Astrocyte of the cerebellum (primary cell): ENCODE measurements at regions not wholly inside any gene's neighbourhood (a gene's known extent, or its start where the extent isn't known, plus 50 kb on each side); places are given as distances from the start of the nearest gene placed in this dataset.

Experiments
- DNase-seq: peaks from one replicate; pipeline ENCODE4 v3.0.0-alpha.2; 2011; ENCODE audit warnings: low read depth
- H3K4me3 ChIP-seq: 2 replicates; pipeline ENCODE4 v1.5.1; 2011; ENCODE audit warnings: mild to moderate bottlenecking, low read depth, low read length, moderate library complexity
- CTCF ChIP-seq: IDR thresholded peaks from 2 replicates; pipeline ENCODE4 v1.5.1; 2012; ENCODE audit warnings: low read length, low read depth, moderate library complexity, mild to moderate bottlenecking; ENCODE audit errors: missing control alignments
- in situ Hi-C: cut with HindIII; loops from 2 replicates; pipeline ENCODE4 v1.10.0; 2017; ENCODE audit warnings: low sequenced_read_pairs

- peak; percentile 9 for DNase-seq
- no peak overlapping the region for H3K4me3 ChIP-seq
- TF ChIP-seq CTCF, result peak; percentile 60
- in situ Hi-C loops, result no loop called here
Observed at GRCh38 chr20:61120595-61121515, 131.2 kb upstream of the CDH4 start.

- in situ Hi-C loops, result no loop called here
- DNase-seq, result no peak
- TF ChIP-seq CTCF, result no peak
- no peak overlapping the region for H3K4me3 ChIP-seq
Observed at GRCh38 chr20:61121661-61122060, 130.4 kb upstream of the CDH4 start.

- no peak for TF ChIP-seq CTCF
- no peak overlapping the region for H3K4me3 ChIP-seq
- in situ Hi-C loops, result no loop called here
- no peak for DNase-seq
Observed at GRCh38 chr20:61123286-61123685, 128.8 kb upstream of the CDH4 start.

GRCh38 chr20:61123751-61124368, 128.2 kb upstream of the CDH4 start:
- in situ Hi-C loops, result no loop called here
- TF ChIP-seq CTCF, result no peak
- DNase-seq, result no peak
- no peak overlapping the region for H3K4me3 ChIP-seq

GRCh38 chr20:61125076-61125475, 127.0 kb upstream of the CDH4 start:
- DNase-seq, result no peak
- TF ChIP-seq CTCF, result no peak
- in situ Hi-C loops, result no loop called here
- no peak overlapping the region for H3K4me3 ChIP-seq

GRCh38 chr20:61125546-61126180, 126.4 kb upstream of the CDH4 start:
- no peak for TF ChIP-seq CTCF
- H3K4me3 ChIP-seq, result no peak overlapping the region
- in situ Hi-C loops, result no loop called here
- no peak for DNase-seq
